Dendritic cell treated with granulocyte-macrophage colony-stimulating factor and Interleukin-4, amounts not matched to agents 40 ng/mL and 50 ng/mL, for 4 days (primary cell): ENCODE measurements at regions not wholly inside any gene's neighbourhood (a gene's known extent, or its start where the extent isn't known, plus 50 kb on each side); places are given as distances from the start of the nearest gene placed in this dataset.

Experiments
- H3K27ac Mint-ChIP-seq: one replicate; pipeline ENCODE4 v1.8.0; 2022; ENCODE audit warnings: mild to moderate bottlenecking, mixed read lengths
- H3K27me3 Mint-ChIP-seq: one replicate; pipeline ENCODE4 v1.8.0; 2022; ENCODE audit warnings: mild to moderate bottlenecking, mixed read lengths
- H3K36me3 Mint-ChIP-seq: one replicate; pipeline ENCODE4 v1.8.0; 2022; ENCODE audit warnings: low read depth, mixed read lengths
- H3K4me1 Mint-ChIP-seq: one replicate; pipeline ENCODE4 v1.8.0; 2022; ENCODE audit warnings: low read depth, mixed read lengths
- H3K4me3 Mint-ChIP-seq: one replicate; pipeline ENCODE4 v1.8.0; 2022; ENCODE audit warnings: mild to moderate bottlenecking, moderate library complexity, mixed read lengths
- H3K9me3 Mint-ChIP-seq: one replicate; pipeline ENCODE4 v1.8.0; 2022; ENCODE audit warnings: mixed read lengths
- intact Hi-C: fragments of 100-400 bp; cut with micrococcal nuclease; formaldehyde crosslinking; loops from one replicate; pipeline ENCODE4 v1.15.0; 2022

DNA sequence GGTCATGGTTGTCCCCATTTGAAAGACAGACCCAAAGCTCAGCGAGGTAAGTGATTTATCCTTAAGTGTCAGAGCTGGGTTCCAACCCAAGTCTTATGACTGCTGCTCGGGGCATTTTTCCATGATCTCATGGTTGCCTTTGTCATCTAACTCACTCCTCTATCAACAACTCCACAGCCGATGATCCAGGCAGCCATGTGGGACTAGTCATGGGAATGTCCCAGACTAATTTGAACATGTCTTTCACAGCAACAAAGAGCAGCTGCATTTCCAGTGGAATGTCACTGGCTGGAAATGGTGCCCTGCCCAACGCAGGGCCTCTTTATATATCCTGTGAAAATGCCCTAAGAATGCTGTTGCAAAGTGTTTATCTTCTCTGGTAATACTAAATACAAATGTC, 284.8 kb upstream of the PPARGC1A start:
- H3K27ac Mint-ChIP-seq = no peak overlapping the region
- H3K36me3 Mint-ChIP-seq = no peaks in the 10 kb centered on the region
- no peaks in the 10 kb centered on the region for H3K27me3 Mint-ChIP-seq
- intact Hi-C loops = no loop called here
- no peak overlapping the region for H3K4me3 Mint-ChIP-seq
- H3K4me1 Mint-ChIP-seq = no peaks in the 10 kb centered on the region
- peaks cover 15% of the 10 kb centered on the region for H3K9me3 Mint-ChIP-seq

DNA sequence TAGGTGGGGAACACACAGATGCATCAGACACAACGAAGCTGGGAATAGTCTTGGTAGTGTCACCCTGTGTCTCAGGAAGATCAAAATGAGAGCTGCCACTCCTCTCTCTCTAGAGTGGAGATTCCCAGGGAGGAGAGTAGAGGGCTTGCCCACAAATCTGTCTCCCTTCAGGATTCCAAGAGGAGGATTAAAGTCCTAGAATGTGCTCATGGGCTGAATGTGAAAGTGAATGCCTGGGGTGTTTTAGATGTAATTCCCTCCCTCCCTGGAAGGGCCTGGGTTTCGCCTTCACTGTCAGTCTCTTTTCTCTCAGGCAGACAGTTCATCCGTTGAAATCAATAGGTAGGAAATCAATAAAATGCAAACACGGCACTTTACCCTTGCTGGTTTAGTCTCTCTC, 282.6 kb upstream of the PPARGC1A start:
- no peaks in the 10 kb centered on the region for H3K27me3 Mint-ChIP-seq
- no peak overlapping the region for H3K4me3 Mint-ChIP-seq
- no peaks in the 10 kb centered on the region for H3K4me1 Mint-ChIP-seq
- peaks cover 15% of the 10 kb centered on the region for H3K9me3 Mint-ChIP-seq
- no peak overlapping the region for H3K27ac Mint-ChIP-seq
- no peaks in the 10 kb centered on the region for H3K36me3 Mint-ChIP-seq
- intact Hi-C loops = no loop called here

DNA sequence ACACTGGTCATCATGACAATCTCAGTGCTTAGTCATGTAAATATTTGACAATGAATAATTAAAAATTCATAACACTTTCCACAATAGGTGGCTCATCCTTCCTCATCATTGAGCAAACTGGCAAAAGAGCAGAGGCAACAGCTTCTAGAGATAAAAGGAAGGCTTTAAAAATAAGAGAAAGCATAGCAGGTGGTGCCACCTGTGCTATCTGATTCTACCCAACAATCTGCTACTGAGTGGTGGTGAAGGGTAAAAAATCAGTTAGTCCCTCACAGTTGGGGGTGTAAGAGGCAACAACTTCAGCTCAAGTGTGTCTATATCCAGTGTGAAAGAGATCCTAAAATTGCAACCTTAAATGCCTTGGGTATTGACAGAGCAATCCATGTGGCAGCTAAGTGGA, 280.1 kb upstream of the PPARGC1A start:
- no peaks in the 10 kb centered on the region for H3K4me1 Mint-ChIP-seq
- H3K9me3 Mint-ChIP-seq = no peaks in the 10 kb centered on the region
- H3K27me3 Mint-ChIP-seq = no peaks in the 10 kb centered on the region
- no peak overlapping the region for H3K4me3 Mint-ChIP-seq
- no peaks in the 10 kb centered on the region for H3K36me3 Mint-ChIP-seq
- intact Hi-C loops = no loop called here
- no peak overlapping the region for H3K27ac Mint-ChIP-seq

DNA sequence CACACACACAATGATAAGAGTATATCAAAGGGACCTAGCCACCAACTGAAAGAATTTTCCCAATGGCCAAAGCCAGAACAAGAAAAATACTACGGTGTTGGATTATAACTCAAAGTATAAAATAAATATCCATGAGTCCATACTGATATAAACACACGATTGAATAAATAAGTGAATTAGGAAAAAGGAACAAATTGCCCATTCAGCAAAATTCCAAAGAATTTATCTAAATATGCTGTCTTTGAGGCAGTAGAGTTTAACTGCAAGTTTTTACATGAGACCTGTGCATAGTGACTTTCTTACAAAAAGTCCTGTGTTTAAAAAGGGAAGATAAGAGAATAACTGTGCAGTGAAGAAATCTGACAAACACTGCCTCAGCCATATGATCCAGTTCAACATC, 278.8 kb upstream of the PPARGC1A start:
- Mint-ChIP-seq H3K36me3 (no peaks in the 10 kb centered on the region), H3K27ac (no peak overlapping the region), H3K4me3 (no peak overlapping the region), H3K27me3 (no peaks in the 10 kb centered on the region), H3K9me3 (no peaks in the 10 kb centered on the region), H3K4me1 (no peaks in the 10 kb centered on the region)
- intact Hi-C loops = no loop called here

DNA sequence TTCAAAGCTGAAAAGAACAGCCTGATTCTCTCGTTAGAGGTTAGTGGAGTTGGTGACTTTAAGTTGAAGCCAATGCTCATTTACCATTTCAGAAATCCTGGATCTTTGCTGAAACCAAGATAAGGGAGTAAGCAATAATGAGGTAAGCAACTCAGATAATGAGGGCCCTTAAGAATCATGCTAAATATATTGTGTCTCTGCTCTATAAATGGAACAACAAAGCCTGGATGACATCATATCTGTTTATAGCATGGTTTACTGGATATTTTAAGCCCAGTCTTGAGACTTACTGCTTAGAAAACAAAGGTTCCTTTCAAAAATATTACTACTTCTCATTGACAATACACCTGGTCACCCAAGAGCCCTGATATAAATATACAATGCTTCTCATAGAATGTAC, 276.7 kb upstream of the PPARGC1A start:
- H3K4me1 Mint-ChIP-seq = no peaks in the 10 kb centered on the region
- H3K9me3 Mint-ChIP-seq = peaks cover 4% of the 10 kb centered on the region
- H3K36me3 Mint-ChIP-seq = no peaks in the 10 kb centered on the region
- intact Hi-C loops = no loop called here
- H3K27ac Mint-ChIP-seq = no peak overlapping the region
- no peak overlapping the region for H3K4me3 Mint-ChIP-seq
- no peaks in the 10 kb centered on the region for H3K27me3 Mint-ChIP-seq

DNA sequence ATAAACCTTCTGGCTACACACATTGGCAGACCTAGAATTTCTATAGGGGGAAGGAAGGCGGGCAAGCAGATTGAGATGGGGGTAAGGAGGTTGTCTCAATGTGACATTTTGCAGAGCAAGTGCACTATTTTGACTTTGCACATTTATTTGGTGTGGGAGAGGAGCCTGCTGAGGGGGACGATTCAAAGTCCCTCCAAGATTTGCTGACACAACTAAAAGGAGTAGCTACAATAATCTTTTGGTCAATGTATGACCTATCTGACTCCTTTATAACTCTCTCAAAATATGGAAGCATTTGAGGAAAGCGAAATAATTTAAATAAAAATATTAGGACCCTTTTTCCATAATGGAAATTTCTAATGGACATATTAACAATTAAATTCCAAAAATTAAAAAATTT, 274.9 kb upstream of the PPARGC1A start:
- Mint-ChIP-seq H3K27ac (no peak overlapping the region), H3K36me3 (no peaks in the 10 kb centered on the region), H3K4me1 (no peaks in the 10 kb centered on the region), H3K9me3 (peaks cover 9% of the 10 kb centered on the region), H3K4me3 (no peak overlapping the region), H3K27me3 (no peaks in the 10 kb centered on the region)
- intact Hi-C loops = no loop called here

DNA sequence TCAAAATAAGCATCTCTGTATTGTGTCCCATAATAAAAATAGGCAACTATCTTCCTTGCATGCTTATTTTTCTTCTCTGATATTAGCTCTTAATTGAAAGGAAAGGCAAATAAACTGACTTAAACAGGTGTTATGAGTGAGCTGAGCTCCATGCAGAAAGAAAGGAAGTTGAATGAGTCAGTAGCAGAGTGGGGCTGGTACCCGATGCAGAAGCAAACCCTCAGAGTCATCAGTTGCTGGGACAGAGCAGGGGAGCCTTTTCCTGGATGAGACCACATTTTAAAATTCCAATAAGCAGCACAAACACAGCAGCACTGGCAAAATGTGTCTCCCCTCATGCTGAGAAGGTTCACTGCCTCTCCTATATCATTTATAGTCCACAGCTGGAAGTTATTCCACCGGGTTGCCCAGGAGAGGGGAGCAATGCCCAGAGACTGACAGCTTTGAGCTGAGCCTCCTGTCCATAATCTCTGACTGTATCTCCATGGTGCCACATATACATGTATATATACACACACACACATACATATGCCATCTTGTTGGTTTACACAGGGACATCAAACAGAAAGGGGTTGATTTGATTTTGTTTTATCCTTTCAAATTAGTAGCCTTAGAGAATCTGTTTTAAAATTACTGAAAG, 274.3 kb upstream of the PPARGC1A start:
- peaks cover 9% of the 10 kb centered on the region for H3K9me3 Mint-ChIP-seq
- intact Hi-C loops = no loop called here
- no peaks in the 10 kb centered on the region for H3K36me3 Mint-ChIP-seq
- H3K27ac Mint-ChIP-seq = no peak overlapping the region
- no peaks in the 10 kb centered on the region for H3K4me1 Mint-ChIP-seq
- no peak overlapping the region for H3K4me3 Mint-ChIP-seq
- no peaks in the 10 kb centered on the region for H3K27me3 Mint-ChIP-seq

DNA sequence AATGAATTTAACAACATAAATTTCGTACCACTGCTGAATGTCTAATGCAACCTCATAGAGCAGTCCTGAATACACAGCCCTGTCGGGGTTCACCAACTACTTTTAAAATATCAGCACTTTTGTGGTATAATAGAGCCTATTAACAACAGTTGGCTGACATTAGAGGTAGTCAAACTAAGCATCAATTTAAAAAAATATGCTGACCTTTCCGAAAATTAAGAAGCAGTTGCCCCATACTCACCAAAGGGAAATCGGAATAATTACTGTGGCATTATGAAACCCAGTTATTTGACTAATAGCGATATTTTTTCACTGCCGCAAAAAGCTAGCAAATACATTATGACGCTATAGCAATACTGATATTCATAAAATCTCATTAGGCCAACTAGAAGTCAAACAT, 273.5 kb upstream of the PPARGC1A start:
- H3K4me1 Mint-ChIP-seq = no peaks in the 10 kb centered on the region
- H3K4me3 Mint-ChIP-seq = no peak overlapping the region
- H3K36me3 Mint-ChIP-seq = no peaks in the 10 kb centered on the region
- no peak overlapping the region for H3K27ac Mint-ChIP-seq
- intact Hi-C loops = no loop called here
- H3K27me3 Mint-ChIP-seq = no peaks in the 10 kb centered on the region
- H3K9me3 Mint-ChIP-seq = peaks cover 11% of the 10 kb centered on the region

DNA sequence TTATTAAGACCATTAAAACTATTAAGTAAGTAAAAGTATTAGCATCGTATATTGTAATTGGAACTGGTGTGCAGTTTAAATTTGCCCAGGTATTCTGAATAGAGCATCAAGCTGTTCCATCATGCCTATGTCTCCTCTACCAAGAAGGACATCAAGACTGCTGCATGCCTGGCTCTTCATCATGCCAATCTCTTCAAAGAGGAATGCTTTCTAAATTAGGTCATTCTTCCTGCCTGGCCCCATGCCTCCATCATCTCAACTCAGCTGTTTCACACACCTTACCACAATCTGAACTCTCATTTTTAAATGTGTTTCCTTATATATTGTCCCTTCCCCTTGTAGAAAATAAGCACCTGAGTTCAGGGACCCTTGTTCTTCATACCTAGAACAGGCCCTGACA, 270.5 kb upstream of the PPARGC1A start:
- no peaks in the 10 kb centered on the region for H3K4me1 Mint-ChIP-seq
- peaks cover 19% of the 10 kb centered on the region for H3K9me3 Mint-ChIP-seq
- no peak overlapping the region for H3K4me3 Mint-ChIP-seq
- intact Hi-C loops = no loop called here
- H3K27me3 Mint-ChIP-seq = no peaks in the 10 kb centered on the region
- H3K36me3 Mint-ChIP-seq = no peaks in the 10 kb centered on the region
- H3K27ac Mint-ChIP-seq = no peak overlapping the region

DNA sequence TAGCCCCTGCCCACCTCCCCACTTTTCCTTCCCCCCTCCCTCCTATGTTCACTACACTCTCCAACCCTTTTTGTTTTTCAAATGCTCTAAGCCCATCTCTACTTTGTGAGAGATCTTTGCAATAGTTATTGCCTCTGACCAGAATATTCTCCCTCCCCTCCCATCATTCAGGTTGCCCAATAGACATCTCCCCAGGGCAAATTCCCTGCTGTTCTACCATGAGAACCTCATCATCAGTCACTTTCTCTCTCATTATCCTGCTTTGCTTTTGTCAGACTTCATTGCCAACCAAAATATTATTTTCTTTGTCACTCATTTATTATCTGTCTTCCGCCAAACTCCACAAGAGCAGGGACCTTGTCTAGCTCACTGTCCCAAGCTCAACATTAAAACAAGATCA, 268.2 kb upstream of the PPARGC1A start:
- no peak overlapping the region for H3K27ac Mint-ChIP-seq
- H3K9me3 Mint-ChIP-seq = peaks cover 19% of the 10 kb centered on the region
- H3K27me3 Mint-ChIP-seq = no peaks in the 10 kb centered on the region

DNA sequence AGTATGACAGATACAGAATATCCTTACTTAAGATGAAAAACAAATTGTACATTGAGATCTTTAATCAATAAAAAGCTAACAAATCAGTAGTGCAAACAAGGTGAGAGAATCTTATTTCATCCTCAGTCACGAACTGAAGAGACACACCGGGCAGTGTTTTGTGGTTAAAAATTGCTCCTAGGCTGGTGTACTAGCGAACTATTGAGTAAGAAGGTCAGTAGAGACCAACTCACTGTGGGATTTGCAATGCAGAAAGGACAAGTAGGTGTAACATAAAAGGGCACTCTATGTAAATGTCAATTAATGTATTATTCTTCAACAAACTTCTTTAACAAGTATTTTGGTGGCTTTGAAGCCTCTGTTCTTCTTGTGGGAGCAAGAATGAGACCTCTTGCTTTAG, 260.2 kb upstream of the PPARGC1A start:
- H3K9me3 Mint-ChIP-seq = no peaks in the 10 kb centered on the region
- no peak overlapping the region for H3K4me3 Mint-ChIP-seq
- H3K27me3 Mint-ChIP-seq = no peaks in the 10 kb centered on the region
- H3K27ac Mint-ChIP-seq = no peak overlapping the region
- intact Hi-C loops = no loop called here
- H3K4me1 Mint-ChIP-seq = no peaks in the 10 kb centered on the region
- no peaks in the 10 kb centered on the region for H3K36me3 Mint-ChIP-seq

More for the DNA sequence above, 268.2 kb upstream of the PPARGC1A start:
- H3K4me1 Mint-ChIP-seq = no peaks in the 10 kb centered on the region
- no peaks in the 10 kb centered on the region for H3K36me3 Mint-ChIP-seq
- intact Hi-C loops = no loop called here
- H3K4me3 Mint-ChIP-seq = no peak overlapping the region

DNA sequence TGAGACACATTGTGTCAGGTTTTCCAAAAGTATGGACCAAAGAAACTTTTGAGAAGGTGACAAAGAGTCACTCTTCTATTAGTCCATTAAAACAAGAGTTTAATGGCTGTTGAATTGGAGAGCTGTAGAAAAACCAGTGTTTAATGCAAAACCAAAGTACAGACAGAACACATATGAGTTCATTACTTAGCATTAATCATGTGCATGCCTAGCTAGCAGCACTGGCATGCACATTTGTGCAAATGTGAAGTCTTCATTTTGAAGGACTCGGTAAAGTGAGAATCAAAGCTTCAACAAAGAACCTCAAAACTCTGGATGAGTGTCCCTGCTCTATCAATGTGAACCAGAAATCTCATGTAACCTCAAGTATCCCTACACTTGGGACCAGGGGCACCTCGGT, 256.3 kb upstream of the PPARGC1A start:
- Mint-ChIP-seq H3K4me3 (no peak overlapping the region), H3K27ac (no peak overlapping the region), H3K9me3 (no peaks in the 10 kb centered on the region), H3K4me1 (no peaks in the 10 kb centered on the region), H3K27me3 (no peaks in the 10 kb centered on the region), H3K36me3 (no peaks in the 10 kb centered on the region)
- intact Hi-C loops = no loop called here

DNA sequence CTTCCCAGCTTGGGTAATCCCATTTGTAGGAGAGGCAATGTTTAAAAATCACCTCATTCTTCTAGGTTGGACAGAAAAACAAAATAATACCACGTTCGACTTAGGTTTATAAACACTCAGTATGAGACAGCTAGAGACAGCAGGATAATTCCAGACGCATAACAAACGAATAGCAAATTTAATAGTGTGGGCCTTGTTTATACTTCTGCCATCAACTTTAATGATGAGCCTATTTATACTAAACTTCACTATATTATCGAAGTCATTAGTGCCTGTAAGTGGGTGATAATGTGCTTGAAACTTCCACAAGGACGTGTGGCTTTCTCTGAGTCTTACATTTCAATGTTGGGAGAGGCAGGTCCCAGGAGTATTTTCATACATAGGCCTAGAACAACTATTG, 255.7 kb upstream of the PPARGC1A start:
- Mint-ChIP-seq H3K36me3 (no peaks in the 10 kb centered on the region), H3K4me3 (no peak overlapping the region), H3K27ac (no peak overlapping the region), H3K4me1 (no peaks in the 10 kb centered on the region), H3K27me3 (no peaks in the 10 kb centered on the region), H3K9me3 (no peaks in the 10 kb centered on the region)
- intact Hi-C loops = no loop called here

DNA sequence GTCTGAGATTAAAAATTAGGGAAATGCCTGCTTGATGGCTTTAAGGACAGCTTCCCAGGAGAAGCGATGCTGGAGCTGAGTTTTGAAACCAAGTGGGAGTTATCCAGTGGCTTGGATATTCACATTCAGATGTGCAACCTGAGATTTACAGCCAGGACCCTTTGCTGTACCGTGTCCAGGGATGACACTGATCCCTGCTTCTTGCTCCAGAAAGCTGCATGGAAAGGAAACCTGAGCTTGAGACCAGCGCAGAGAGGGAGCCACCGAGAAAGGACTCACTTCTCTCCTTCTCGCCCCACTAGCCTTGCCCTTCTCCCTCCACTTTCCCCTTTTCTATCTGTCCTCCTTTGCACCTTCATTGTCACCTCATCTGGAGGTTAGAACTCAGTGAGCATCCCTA, 254.5 kb upstream of the PPARGC1A start:
- Mint-ChIP-seq H3K27me3 (no peaks in the 10 kb centered on the region), H3K36me3 (no peaks in the 10 kb centered on the region), H3K4me1 (no peaks in the 10 kb centered on the region), H3K9me3 (no peaks in the 10 kb centered on the region), H3K4me3 (no peak overlapping the region), H3K27ac (no peak overlapping the region)
- intact Hi-C loops = no loop called here

DNA sequence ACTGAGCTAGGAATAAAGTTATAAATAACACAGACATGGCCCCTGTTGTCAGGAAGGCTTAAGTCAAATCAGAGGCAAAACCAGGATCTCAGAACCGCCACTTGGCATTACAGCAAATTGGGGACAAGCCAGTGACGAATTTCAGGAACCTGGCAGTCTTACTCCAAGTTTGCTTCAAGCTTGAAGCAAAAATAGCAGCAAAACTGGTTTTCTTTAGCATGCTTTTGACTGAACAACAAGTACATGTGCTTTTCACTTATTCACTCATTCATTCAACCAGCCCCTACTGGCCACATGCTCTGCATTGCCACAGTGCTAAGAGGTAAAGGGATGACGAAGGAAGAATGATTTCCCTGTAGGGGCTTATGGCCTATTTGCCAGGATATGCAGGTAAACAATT, 253.9 kb upstream of the PPARGC1A start:
- Mint-ChIP-seq H3K9me3 (no peaks in the 10 kb centered on the region), H3K27me3 (no peaks in the 10 kb centered on the region), H3K4me1 (no peaks in the 10 kb centered on the region), H3K27ac (no peak overlapping the region), H3K36me3 (no peaks in the 10 kb centered on the region), H3K4me3 (no peak overlapping the region)
- intact Hi-C loops = no loop called here
